ENCODE measurements at regions not wholly inside any gene's neighbourhood (a gene's known extent, or its start where the extent isn't known, plus 50 kb on each side); places are given as distances from the start of the nearest gene placed in this dataset.

DNA sequence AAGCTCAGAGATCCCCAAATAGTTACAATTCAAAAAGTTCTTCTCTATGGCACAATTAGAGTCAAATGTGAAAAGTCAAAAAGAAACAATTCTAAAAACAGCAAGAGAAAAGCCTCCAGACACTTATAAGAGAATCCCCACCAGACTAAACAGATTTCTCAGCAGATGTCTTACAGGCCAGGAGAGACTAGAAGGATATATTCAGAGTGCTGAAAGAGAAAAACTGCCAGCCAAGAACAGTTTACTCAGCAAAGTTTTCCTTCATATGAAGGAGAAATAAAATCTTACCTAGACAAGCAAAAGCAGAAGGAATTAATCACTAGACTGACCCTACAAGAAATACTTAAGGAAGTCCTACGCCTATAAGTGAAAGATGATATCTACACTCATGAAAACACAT, 176.1 kb upstream of the OPRM1 start:
- intact Hi-C loops (cut with DNase I) = no loop called here
- H3K27ac ChIP-seq = no peak overlapping the region
- WGBS, 2 donors = 81 to 83% methylated on average over 1 of the region's 1 CpG
- no peak overlapping the region for H3K4me3 ChIP-seq
- TF ChIP-seq, protein P1, sequence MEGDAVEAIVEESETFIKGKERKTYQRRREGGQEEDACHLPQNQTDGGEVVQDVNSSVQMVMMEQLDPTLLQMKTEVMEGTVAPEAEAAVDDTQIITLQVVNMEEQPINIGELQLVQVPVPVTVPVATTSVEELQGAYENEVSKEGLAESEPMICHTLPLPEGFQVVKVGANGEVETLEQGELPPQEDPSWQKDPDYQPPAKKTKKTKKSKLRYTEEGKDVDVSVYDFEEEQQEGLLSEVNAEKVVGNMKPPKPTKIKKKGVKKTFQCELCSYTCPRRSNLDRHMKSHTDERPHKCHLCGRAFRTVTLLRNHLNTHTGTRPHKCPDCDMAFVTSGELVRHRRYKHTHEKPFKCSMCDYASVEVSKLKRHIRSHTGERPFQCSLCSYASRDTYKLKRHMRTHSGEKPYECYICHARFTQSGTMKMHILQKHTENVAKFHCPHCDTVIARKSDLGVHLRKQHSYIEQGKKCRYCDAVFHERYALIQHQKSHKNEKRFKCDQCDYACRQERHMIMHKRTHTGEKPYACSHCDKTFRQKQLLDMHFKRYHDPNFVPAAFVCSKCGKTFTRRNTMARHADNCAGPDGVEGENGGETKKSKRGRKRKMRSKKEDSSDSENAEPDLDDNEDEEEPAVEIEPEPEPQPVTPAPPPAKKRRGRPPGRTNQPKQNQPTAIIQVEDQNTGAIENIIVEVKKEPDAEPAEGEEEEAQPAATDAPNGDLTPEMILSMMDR (IDR thresholded peaks at IDR 0.05) = no peak
- TF ChIP-seq POLR2AphosphoS5 (IDR thresholded peaks at IDR 0.05) = no peak
- no peak for TF ChIP-seq POLR2A (IDR thresholded peaks at IDR 0.05)
- TF ChIP-seq EP300 (IDR thresholded peaks at IDR 0.05) = no peak
- DNase-seq = no peak
- H3K36me3 ChIP-seq = no peaks in the 10 kb centered on the region
- H3K4me1 ChIP-seq = no peaks in the 10 kb centered on the region
- no peaks in the 10 kb centered on the region for H3K27me3 ChIP-seq
- H3K9me3 ChIP-seq = no peaks in the 10 kb centered on the region

DNA sequence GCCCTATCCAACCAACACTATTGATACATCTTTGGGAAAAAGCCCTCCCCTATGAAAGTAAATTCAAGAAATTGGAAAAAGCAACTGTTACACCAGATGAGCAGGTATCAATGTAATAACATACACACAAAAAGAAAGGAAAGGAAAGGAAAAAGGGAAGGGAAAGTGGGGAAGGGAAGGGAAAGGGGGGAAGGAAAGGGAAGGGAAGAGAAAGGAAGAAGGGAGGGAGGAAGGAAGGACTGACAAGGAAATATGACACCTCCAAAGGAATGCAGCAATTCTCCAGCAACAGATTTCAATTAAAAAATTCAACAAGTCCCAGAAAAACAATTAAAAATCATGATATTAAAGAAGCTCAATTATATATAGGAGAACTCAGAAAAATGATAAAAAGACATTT, 176.9 kb upstream of the OPRM1 start:
- TF ChIP-seq, protein P1 (IDR thresholded peaks at IDR 0.05) = no peak
- no peak for TF ChIP-seq EP300 (IDR thresholded peaks at IDR 0.05)
- no peak for TF ChIP-seq POLR2A (IDR thresholded peaks at IDR 0.05)
- Histone ChIP-seq H3K4me3 (no peak overlapping the region), H3K4me1 (no peaks in the 10 kb centered on the region), H3K27ac (no peak overlapping the region), H3K9me3 (no peaks in the 10 kb centered on the region), H3K27me3 (no peaks in the 10 kb centered on the region), H3K36me3 (no peaks in the 10 kb centered on the region)
- intact Hi-C loops (cut with DNase I) = no loop called here
- DNase-seq = no peak

DNA sequence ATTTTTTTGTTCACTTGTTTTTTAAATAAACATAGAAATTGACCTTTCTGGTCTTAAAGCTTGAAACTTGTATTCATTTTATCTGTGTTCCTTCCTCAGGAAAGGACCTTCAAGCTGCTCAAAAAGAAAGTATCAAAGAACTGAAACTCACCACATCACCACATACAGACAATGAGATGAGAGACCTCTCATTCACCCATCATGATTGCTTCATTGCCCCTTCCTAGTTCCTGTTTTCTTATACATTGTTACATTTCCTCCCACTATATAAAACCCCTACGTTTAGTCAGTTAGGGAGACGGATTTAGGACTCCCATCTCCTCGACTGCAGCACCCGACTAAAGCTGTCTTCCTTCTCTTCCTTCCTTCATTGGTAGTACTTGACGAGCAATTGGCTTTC, 180.5 kb upstream of the OPRM1 start:
- TF ChIP-seq, protein P1 (IDR thresholded peaks at IDR 0.05) = no peak
- TF ChIP-seq POLR2AphosphoS5 (IDR thresholded peaks at IDR 0.05) = no peak
- no peak for TF ChIP-seq POLR2A (IDR thresholded peaks at IDR 0.05)
- TF ChIP-seq EP300 (IDR thresholded peaks at IDR 0.05) = no peak
- WGBS, 2 donors = 52 to 83% methylated on average over 5 of the region's 5 CpGs
- DNase-seq = no peak
- H3K27me3 ChIP-seq = no peaks in the 10 kb centered on the region
- intact Hi-C loops (cut with DNase I) = no loop called here
- no peaks in the 10 kb centered on the region for H3K4me1 ChIP-seq
- H3K36me3 ChIP-seq = no peaks in the 10 kb centered on the region
- no peaks in the 10 kb centered on the region for H3K9me3 ChIP-seq
- no peak overlapping the region for H3K4me3 ChIP-seq
- H3K27ac ChIP-seq = no peak overlapping the region

DNA sequence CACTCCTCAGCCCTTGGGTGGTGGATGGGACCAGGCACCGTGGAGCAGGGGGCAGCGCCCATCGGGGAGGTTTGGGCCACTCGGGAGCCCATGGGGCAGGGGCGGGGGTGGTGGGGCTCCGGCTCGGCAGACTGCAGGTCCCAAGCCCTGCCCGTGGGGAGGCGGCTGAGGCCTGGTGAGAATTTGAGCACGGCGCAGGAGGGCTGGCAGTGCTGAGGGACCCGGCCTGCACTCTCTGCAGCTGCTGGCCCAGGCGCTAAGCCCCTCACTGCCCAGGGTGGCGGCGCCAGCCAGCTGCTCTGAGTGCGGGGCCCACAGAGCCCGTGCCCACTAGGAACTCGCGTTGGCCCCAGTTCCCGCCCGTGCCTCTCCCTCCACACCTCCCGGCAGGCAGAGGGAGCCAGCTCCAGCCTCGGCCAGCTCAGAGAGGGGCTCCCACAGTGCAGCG, 182.1 kb upstream of the OPRM1 start:
- no peaks in the 10 kb centered on the region for H3K4me1 ChIP-seq
- H3K9me3 ChIP-seq = no peaks in the 10 kb centered on the region
- H3K27me3 ChIP-seq = no peaks in the 10 kb centered on the region
- intact Hi-C loops (cut with DNase I) = no loop called here
- TF ChIP-seq POLR2A (IDR thresholded peaks at IDR 0.05) = no peak
- no peak for TF ChIP-seq EP300 (IDR thresholded peaks at IDR 0.05)
- TF ChIP-seq, protein P1 (IDR thresholded peaks at IDR 0.05) = no peak
- TF ChIP-seq POLR2AphosphoS5 (IDR thresholded peaks at IDR 0.05) = no peak
- no peak for DNase-seq
- no peak overlapping the region for H3K4me3 ChIP-seq
- H3K27ac ChIP-seq = no peak overlapping the region
- no peaks in the 10 kb centered on the region for H3K36me3 ChIP-seq
- 95 to 96% methylated on average over 24 of the region's 24 CpGs for WGBS, 2 donors

DNA sequence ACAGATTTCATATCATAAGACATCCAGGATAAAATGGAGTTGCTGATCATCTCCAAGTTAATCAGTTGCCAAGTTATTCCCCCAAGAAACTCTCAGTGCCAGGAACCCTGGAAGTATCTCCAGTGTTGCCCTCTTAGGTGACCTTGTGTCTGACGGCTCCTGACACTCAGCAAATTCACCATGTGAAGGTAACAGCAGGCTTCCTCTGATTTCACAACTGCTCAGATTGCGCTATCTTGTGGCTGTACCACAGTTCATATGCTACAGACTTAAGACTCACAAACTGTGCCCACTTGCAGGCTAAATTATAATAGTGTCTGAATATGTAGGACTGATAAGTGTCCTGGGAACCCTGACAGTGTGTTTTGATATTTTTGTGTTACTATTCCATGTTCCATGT, 186.6 kb upstream of the OPRM1 start:
- Histone ChIP-seq H3K4me3 (no peak overlapping the region), H3K9me3 (no peaks in the 10 kb centered on the region), H3K27ac (no peak overlapping the region), H3K27me3 (no peaks in the 10 kb centered on the region), H3K36me3 (no peaks in the 10 kb centered on the region), H3K4me1 (no peaks in the 10 kb centered on the region)
- no peak for DNase-seq
- TF ChIP-seq, protein P1 (IDR thresholded peaks at IDR 0.05) = no peak
- TF ChIP-seq EP300 (IDR thresholded peaks at IDR 0.05) (no peak), POLR2A (IDR thresholded peaks at IDR 0.05) (no peak), POLR2AphosphoS5 (IDR thresholded peaks at IDR 0.05) (no peak)
- 43 to 45% methylated on average over 2 of the region's 2 CpGs for whole genome bisulfite sequencing, 2 donors
- intact Hi-C loops (cut with DNase I) = no loop called here
